Stimulated activated CD4-positive, alpha-beta T cell treated with anti-CD3 and anti-CD28 coated beads, TNF-alpha, amount 100 ng/mL, for 24 hours (primary cell): ENCODE measurements at regions not wholly inside any gene's neighbourhood (a gene's known extent, or its start where the extent isn't known, plus 50 kb on each side); places are given as distances from the start of the nearest gene placed in this dataset.
"Not testable (repeated sequence)": the region's sequence is repeated elsewhere in the genome, so short reads cannot be mapped to it uniquely, and the experiment has no call there.

Experiments used
- DNase-seq, 3 experiments: peaks; one replicate each; pipeline ENCODE4 v3.0.0-alpha.2; 2020; ENCODE audit warnings: low read depth in 3 of 3

- DNase-seq = not testable (repeated sequence)
Observed at GRCh38 chr13:31607531-31607930, 131.8 kb upstream of the RXFP2 start.

- not testable (repeated sequence) for DNase-seq
Observed at GRCh38 chr13:31608780-31609179, 130.5 kb upstream of the RXFP2 start.

- DNase-seq = no peak
Observed at GRCh38 chr13:31610270-31610998, 128.9 kb upstream of the RXFP2 start.

GRCh38 chr13:31611214-31611613 lies 128.1 kb upstream of the RXFP2 start:
- DNase-seq = no peak

- DNase-seq = no peak
Observed at GRCh38 chr13:31614073-31614472, 125.3 kb upstream of the RXFP2 start.

- no peak for DNase-seq
Observed at GRCh38 chr13:31614704-31615103, 124.6 kb upstream of the RXFP2 start.

- DNase-seq = no peak
Observed at GRCh38 chr13:31625115-31625514, 114.2 kb upstream of the RXFP2 start.

- no peak for DNase-seq
Observed at GRCh38 chr13:31627097-31627845, 112.1 kb upstream of the RXFP2 start.

GRCh38 chr13:31629085-31629780 lies 110.1 kb upstream of the RXFP2 start:
- no peak for DNase-seq

- no peak for DNase-seq
Observed at GRCh38 chr13:31631071-31631470, 108.3 kb upstream of the RXFP2 start.

GRCh38 chr13:31631746-31632145 lies 107.6 kb upstream of the RXFP2 start:
- no peak for DNase-seq

- no peak for DNase-seq
Observed at GRCh38 chr13:31638577-31638976, 100.7 kb upstream of the RXFP2 start.

- no peak for DNase-seq
Observed at GRCh38 chr13:31639443-31640163, 99.7 kb upstream of the RXFP2 start.

- no peak for DNase-seq
Observed at GRCh38 chr13:31649766-31650165, 89.6 kb upstream of the RXFP2 start.

- no peak for DNase-seq
Observed at GRCh38 chr13:31653730-31654129, 85.6 kb upstream of the RXFP2 start.

GRCh38 chr13:31663880-31664585 lies 75.3 kb upstream of the RXFP2 start:
- no peak for DNase-seq

- no peak for DNase-seq
Observed at GRCh38 chr13:31670831-31671617, 68.3 kb upstream of the RXFP2 start.

GRCh38 chr13:31674051-31674450 lies 65.3 kb upstream of the RXFP2 start:
- DNase-seq = no peak

GRCh38 chr13:31675440-31675953 lies 63.8 kb upstream of the RXFP2 start:
- DNase-seq = no peak

- DNase-seq = no peak
Observed at GRCh38 chr13:31681133-31681532, 58.2 kb upstream of the RXFP2 start.
